Osteoblast (primary cell): ENCODE measurements at regions not wholly inside any gene's neighbourhood (a gene's known extent, or its start where the extent isn't known, plus 50 kb on each side); places are given as distances from the start of the nearest gene placed in this dataset.

ENCODE experiments used
- DNase-seq: peaks from one replicate; pipeline ENCODE4 v3.0.0; 2011; ENCODE audit warnings: low spot score, mixed read lengths; ENCODE audit not compliant: insufficient read length; ENCODE audit errors: missing footprints
- H2AFZ ChIP-seq: 2 replicates; pipeline ENCODE4 v1.6.0; 2011; ENCODE audit warnings: mild to moderate bottlenecking, low read length
- H3K27ac ChIP-seq: 2 replicates; pipeline ENCODE4 v1.5.1; 2011; ENCODE audit warnings: mild to moderate bottlenecking, low read depth, low read length, moderate library complexity
- H3K27me3 ChIP-seq: 2 replicates; pipeline ENCODE4 v1.6.0; 2012; ENCODE audit warnings: mild to moderate bottlenecking, control low read depth, inconsistent platforms, low read length, moderate library complexity; ENCODE audit not compliant: insufficient read depth
- H3K36me3 ChIP-seq: 2 replicates; pipeline ENCODE4 v1.5.1; 2011; ENCODE audit warnings: mild to moderate bottlenecking, low read length, control low read depth, moderate library complexity; ENCODE audit not compliant: insufficient read depth
- H3K4me1 ChIP-seq: 2 replicates; pipeline ENCODE4 v1.5.1; 2011; ENCODE audit warnings: mild to moderate bottlenecking, low read length, control low read depth, moderate library complexity; ENCODE audit not compliant: insufficient read depth
- H3K4me2 ChIP-seq: 2 replicates; pipeline ENCODE4 v1.6.0; 2011; ENCODE audit warnings: mild to moderate bottlenecking, low read length; ENCODE audit not compliant: insufficient read depth
- H3K4me3 ChIP-seq: fragments of 200-600 bp; sonication (generic); 3 replicates; pipeline ENCODE4 v1.5.1; 2012; ENCODE audit warnings: mild to moderate bottlenecking, low read length, inconsistent platforms; ENCODE audit not compliant: insufficient read depth
- H3K79me2 ChIP-seq: 2 replicates; pipeline ENCODE4 v1.6.0; 2012; ENCODE audit warnings: mild to moderate bottlenecking, low read length, control low read depth, inconsistent platforms; ENCODE audit not compliant: insufficient read depth
- H3K9me3 ChIP-seq: 2 replicates; pipeline ENCODE4 v1.5.1; 2011; ENCODE audit warnings: low read depth, low read length, control low read depth
- H4K20me1 ChIP-seq: 2 replicates; pipeline ENCODE4 v1.6.0; 2012; ENCODE audit warnings: mild to moderate bottlenecking, low read length, control low read depth; ENCODE audit not compliant: insufficient read depth
- TF ChIP-seq, protein P1 (sequence below): IDR thresholded peaks from 2 replicates; pipeline ENCODE4 v1.5.1; 2011; ENCODE audit warnings: mild to moderate bottlenecking, low read depth, low read length, moderate library complexity; ENCODE audit errors: extremely low read depth

GRCh38 chr4:153850533-153851280 lies 61.8 kb upstream of the SFRP2 start:
- no peaks in the 10 kb centered on the region for H3K79me2 ChIP-seq

GRCh38 chr4:153844144-153844543 lies 55.3 kb upstream of the SFRP2 start:
- Histone ChIP-seq H3K9me3 (no peaks in the 10 kb centered on the region), H3K4me3 (no peak overlapping the region), H3K27ac (no peak overlapping the region), H3K79me2 (no peaks in the 10 kb centered on the region), H2AFZ (no peak overlapping the region), H3K36me3 (no peaks in the 10 kb centered on the region), H4K20me1 (no peaks in the 10 kb centered on the region), H3K4me1 (no peaks in the 10 kb centered on the region), H3K27me3 (no peaks in the 10 kb centered on the region), H3K4me2 (no peak overlapping the region)
- no peak for DNase-seq
- TF ChIP-seq, protein P1, sequence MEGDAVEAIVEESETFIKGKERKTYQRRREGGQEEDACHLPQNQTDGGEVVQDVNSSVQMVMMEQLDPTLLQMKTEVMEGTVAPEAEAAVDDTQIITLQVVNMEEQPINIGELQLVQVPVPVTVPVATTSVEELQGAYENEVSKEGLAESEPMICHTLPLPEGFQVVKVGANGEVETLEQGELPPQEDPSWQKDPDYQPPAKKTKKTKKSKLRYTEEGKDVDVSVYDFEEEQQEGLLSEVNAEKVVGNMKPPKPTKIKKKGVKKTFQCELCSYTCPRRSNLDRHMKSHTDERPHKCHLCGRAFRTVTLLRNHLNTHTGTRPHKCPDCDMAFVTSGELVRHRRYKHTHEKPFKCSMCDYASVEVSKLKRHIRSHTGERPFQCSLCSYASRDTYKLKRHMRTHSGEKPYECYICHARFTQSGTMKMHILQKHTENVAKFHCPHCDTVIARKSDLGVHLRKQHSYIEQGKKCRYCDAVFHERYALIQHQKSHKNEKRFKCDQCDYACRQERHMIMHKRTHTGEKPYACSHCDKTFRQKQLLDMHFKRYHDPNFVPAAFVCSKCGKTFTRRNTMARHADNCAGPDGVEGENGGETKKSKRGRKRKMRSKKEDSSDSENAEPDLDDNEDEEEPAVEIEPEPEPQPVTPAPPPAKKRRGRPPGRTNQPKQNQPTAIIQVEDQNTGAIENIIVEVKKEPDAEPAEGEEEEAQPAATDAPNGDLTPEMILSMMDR = no peak

More at GRCh38 chr4:153850533-153851280, 61.8 kb upstream of the SFRP2 start:
- no peak for DNase-seq
- Histone ChIP-seq H3K9me3 (no peaks in the 10 kb centered on the region), H3K4me2 (no peak overlapping the region), H3K36me3 (no peaks in the 10 kb centered on the region), H3K4me1 (no peaks in the 10 kb centered on the region), H3K27ac (no peak overlapping the region), H2AFZ (no peak overlapping the region), H4K20me1 (no peaks in the 10 kb centered on the region), H3K27me3 (no peaks in the 10 kb centered on the region), H3K4me3 (no peak overlapping the region)
- TF ChIP-seq, protein P1 = no peak
